C4-2B (cell line): ENCODE measurements at regions not wholly inside any gene's neighbourhood (a gene's known extent, or its start where the extent isn't known, plus 50 kb on each side); places are given as distances from the start of the nearest gene placed in this dataset.

Source experiments
- H3K27ac ChIP-seq: fragments of 450-650 bp; 2 replicates; pipeline ENCODE4 v1.5.1; 2017
- ZFX ChIP-seq: fragments of 450-650 bp; IDR thresholded peaks from 2 replicates; pipeline ENCODE4 v1.6.1; 2017
- TF ChIP-seq, protein P1 (sequence below): fragments of 450-650 bp; conservative IDR thresholded peaks from 2 replicates; pipeline ENCODE4 v1.5.1; 2017; ENCODE audit warnings: mild to moderate bottlenecking

DNA sequence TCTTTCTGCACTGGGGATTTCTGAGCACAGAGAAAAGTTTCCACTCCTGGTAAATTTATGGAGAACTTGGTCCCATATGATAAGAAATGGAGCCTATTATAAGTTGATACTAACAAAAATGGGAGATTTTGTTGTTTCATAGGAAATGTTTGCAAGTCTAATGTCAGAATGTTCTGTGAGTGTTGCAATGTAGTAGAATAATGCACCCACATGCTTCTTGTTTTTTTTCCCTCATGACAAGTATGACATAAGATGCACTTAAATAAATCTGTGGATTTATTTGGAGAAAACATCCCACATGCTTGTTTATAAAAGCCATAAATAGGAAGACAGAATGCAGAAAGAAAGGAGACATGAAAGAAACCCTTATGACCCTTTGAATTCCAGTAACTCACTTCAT is 50.8 kb upstream of the KCNJ6 start:
- H3K27ac ChIP-seq: no peak overlapping the region

DNA sequence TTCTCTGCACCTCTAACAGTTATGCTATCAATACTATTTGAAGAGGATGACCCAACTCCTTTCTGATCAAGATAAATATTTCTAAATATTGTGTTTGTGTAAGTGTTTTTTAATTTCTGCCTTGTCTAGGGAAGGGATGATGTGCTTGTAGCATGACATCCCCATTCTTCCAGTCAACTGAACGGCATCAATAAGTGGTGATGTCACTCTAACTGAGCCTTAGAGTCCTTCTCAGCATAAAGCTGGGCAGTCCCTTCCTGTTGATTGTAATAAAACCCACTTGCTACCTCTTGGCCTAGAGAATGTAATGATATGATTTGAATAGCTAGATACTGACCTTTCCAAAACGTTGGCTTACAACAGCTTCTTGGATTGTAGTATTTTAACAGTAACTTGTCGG is 52.5 kb upstream of the KCNJ6 start:
- H3K27ac ChIP-seq: no peak overlapping the region
- TF ChIP-seq ZFX: no peak
- TF ChIP-seq, protein P1, sequence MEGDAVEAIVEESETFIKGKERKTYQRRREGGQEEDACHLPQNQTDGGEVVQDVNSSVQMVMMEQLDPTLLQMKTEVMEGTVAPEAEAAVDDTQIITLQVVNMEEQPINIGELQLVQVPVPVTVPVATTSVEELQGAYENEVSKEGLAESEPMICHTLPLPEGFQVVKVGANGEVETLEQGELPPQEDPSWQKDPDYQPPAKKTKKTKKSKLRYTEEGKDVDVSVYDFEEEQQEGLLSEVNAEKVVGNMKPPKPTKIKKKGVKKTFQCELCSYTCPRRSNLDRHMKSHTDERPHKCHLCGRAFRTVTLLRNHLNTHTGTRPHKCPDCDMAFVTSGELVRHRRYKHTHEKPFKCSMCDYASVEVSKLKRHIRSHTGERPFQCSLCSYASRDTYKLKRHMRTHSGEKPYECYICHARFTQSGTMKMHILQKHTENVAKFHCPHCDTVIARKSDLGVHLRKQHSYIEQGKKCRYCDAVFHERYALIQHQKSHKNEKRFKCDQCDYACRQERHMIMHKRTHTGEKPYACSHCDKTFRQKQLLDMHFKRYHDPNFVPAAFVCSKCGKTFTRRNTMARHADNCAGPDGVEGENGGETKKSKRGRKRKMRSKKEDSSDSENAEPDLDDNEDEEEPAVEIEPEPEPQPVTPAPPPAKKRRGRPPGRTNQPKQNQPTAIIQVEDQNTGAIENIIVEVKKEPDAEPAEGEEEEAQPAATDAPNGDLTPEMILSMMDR: no peak

More for the DNA sequence above, 50.8 kb upstream of the KCNJ6 start:
- TF ChIP-seq ZFX: no peak
- TF ChIP-seq, protein P1: no peak

DNA sequence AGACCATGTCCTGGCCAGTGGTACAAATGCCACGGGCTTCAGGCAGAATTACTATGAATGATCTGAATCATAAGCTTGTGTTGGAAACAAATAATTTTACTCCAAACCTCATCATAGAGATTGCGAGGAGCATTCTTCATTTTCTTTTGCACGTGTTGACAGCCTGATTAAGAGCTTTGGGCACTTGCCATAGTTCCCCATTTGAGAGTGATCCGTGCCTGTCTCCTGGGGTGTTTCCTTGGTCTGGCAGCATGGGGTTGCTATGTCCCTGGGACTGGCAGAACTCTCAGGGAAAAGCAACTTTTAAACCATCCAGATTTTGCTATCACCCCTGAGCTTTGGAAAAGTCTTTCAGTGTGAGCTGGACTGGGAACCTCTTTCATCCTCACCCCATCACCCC is 54.3 kb upstream of the KCNJ6 start:
- no peak for TF ChIP-seq ZFX
- TF ChIP-seq, protein P1: no peak
- H3K27ac ChIP-seq: no peak overlapping the region

DNA sequence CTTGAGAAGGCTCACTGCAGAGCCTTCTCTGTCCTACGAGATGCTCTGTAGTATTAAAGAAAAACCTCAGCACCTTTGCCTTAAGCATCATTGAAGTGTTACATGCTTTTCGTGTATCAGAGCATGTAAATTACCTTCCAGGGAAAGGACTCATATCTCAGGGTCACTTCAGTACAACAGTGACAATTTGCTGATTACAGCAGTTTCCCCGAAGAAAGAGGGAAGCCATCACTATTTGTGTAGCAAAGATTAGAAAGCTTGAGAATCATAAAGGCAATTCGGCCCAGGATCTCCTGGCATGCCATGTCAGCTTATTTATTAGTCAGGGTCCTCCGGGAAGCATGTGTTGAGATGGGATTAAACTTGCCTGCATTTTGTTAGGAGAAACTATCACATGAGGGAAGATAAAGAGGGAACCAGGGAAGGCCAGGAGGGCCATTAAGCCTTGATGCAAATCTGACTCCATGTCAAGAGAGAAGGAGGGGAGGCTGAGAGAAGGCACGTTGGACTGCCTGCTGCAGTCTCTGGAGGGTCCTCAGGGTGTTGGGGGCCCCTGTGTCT is 55.2 kb upstream of the KCNJ6 start:
- no peak overlapping the region for H3K27ac ChIP-seq
- TF ChIP-seq, protein P1: no peak

DNA sequence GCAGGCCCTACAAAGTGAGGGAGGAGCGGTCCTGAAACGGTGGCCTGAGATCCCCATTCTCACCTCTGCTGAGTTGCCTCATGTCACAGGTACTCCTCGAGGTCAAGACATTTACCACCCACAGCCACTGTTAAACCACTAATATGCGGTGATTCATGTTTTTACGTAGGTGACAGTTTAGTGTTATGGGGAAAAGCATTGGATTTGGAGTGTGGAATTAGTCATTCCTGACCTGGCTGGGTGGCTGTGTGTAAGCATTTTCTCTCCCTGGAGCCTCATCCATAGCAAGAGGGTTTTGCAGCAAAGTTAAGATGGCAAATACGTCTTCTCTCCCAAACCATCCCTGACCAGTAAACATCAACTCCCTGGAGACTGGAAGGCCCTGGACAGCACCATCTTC is 57.8 kb upstream of the KCNJ6 start:
- TF ChIP-seq, protein P1: no peak

DNA sequence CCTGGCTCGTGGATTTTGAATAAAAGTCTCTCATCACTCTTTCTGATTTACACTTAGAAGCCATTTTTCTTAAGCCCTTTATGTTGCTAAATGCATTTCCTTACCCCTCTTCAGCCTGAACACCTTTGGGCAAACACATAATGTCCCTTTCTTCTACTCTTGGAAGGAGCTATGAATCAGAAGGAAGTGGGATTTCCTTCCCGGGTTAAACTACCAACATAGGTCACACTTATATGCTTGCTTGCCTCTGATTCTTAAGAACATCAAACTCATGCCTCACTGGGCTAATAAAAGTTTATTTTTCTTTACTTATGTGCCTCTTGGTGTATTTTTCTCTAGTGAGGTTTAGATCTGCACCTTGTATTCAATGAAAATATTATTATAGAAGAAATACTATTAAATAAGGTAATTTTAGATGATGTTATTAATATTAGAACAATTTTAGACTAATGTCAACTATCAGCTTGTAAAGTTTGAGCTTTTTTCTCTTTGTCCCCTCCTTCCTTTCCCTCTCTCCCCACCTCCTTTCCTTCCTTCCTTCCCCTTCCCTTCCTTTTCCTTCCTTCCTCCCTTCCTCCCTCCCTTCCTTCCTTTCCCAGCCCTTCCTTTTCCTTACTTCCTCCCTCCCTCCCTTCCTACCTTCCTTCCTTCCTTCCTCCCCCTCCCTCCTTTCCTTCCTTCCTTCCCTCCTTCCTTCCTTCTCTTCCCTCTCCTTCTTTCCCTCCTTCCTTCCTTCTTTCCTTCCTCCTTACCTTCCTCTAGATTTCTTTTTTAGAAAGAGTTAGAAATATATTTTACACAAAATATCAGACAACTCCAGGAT is 66.5 kb upstream of the KCNJ6 start:
- TF ChIP-seq, protein P1: no peak
- TF ChIP-seq ZFX: no peak
- no peak overlapping the region for H3K27ac ChIP-seq

More for the DNA sequence above, 57.8 kb upstream of the KCNJ6 start:
- no peak overlapping the region for H3K27ac ChIP-seq

DNA sequence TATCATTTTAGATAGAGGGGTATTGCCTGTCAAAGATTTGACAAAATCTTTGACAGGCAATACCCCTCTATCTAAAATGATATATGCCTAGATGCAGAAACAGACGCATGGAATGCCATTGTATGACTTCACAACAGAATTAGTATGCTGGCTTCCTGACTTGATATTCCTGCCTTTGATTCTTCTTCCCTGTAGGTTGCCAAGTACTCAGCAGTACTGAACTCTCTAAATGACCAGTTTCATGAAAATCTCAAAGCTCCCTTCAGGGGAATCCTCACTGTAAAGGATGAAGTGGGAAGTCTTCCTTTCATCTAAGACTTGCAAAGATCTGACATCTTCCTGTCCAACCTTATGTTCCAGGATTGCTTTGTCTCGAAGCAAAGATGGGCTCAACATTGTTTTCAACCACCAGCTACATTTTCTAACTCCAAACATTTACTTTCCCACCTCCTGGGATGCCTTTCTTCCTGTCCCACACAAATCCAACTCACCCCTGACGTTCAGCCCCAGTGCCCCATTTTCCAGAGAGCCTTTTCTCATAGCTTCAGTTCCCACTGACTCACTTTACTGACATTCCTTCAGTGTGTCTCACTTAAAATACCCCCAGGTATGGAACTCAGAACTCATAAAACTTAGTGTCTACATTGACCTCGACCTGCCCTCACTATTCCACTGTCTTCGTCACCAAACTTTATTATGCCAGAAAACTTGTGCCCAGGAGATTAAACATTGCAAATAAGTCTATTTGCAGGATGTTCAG is 67.3 kb upstream of the KCNJ6 start:
- no peak overlapping the region for H3K27ac ChIP-seq
- no peak for TF ChIP-seq ZFX
- TF ChIP-seq, protein P1: no peak
